Liver (tissue), 3 donors: ENCODE measurements at regions not wholly inside any gene's neighbourhood (a gene's known extent, or its start where the extent isn't known, plus 50 kb on each side); places are given as distances from the start of the nearest gene placed in this dataset.

Source experiments
- CTCF ChIP-seq: fragments of 150-350 bp; IDR thresholded peaks from 2 replicates; pipeline ENCODE4 v1.5.1; 2017; ENCODE audit warnings: improper control_type of control experiment, low read depth, low read length; ENCODE audit not compliant: missing input control
- EGR1 ChIP-seq, 2 donors: IDR thresholded peaks; 2 replicates each; pipeline ENCODE4 v1.6.1; 2016 to 2018; ENCODE audit warnings: antibody characterized with exemption in 2 of 2, low read depth in 2 of 2
- FOXA1 ChIP-seq: IDR thresholded peaks from 2 replicates; pipeline ENCODE4 v1.6.1; 2016; ENCODE audit warnings: antibody characterized with exemption
- GABPA ChIP-seq, 2 donors: IDR thresholded peaks in 1 of 2; conservative IDR thresholded peaks in 1 of 2; 2 replicates each; pipeline ENCODE4 v1.6.1; 2016; ENCODE audit warnings: antibody characterized with exemption in 2 of 2, mild to moderate bottlenecking in 1 of 2, moderate library complexity in 1 of 2
- HNF4A ChIP-seq, 2 donors: conservative IDR thresholded peaks; 2 replicates each; pipeline ENCODE4 v1.6.1; 2016; ENCODE audit warnings: antibody characterized with exemption in 2 of 2, mild to moderate bottlenecking in 2 of 2
- HNF4G ChIP-seq: IDR thresholded peaks from 2 replicates; pipeline ENCODE4 v1.6.1; 2016; ENCODE audit warnings: antibody characterized with exemption
- JUND ChIP-seq, 2 donors: IDR thresholded peaks; 2 replicates each; pipeline ENCODE4 v1.6.1; 2016; ENCODE audit warnings: antibody characterized with exemption in 2 of 2
- RAD21 ChIP-seq, 2 donors: IDR thresholded peaks; 2 replicates each; pipeline ENCODE4 v1.6.1; 2016; ENCODE audit warnings: antibody characterized with exemption in 2 of 2, mild to moderate bottlenecking in 2 of 2
- REST ChIP-seq: IDR thresholded peaks from 2 replicates; pipeline ENCODE4 v1.6.1; 2016; ENCODE audit warnings: antibody characterized with exemption, mild to moderate bottlenecking
- SP1 ChIP-seq: IDR thresholded peaks from 2 replicates; pipeline ENCODE4 v1.6.1; 2018; ENCODE audit warnings: antibody characterized with exemption, mild to moderate bottlenecking
- TAF1 ChIP-seq: conservative IDR thresholded peaks from 2 replicates; pipeline ENCODE4 v1.6.1; 2016; ENCODE audit warnings: antibody characterized with exemption, mild to moderate bottlenecking
- YY1 ChIP-seq: IDR thresholded peaks from 2 replicates; pipeline ENCODE4 v1.6.1; 2016; ENCODE audit warnings: antibody characterized with exemption, mild to moderate bottlenecking
- ZBTB33 ChIP-seq: IDR thresholded peaks from 2 replicates; pipeline ENCODE4 v1.6.1; 2016; ENCODE audit warnings: antibody characterized with exemption
- donor health status: healthy.
- donor health status: healthy.

- TF ChIP-seq CTCF (no peak), YY1 (no peak), REST (no peak), GABPA (IDR thresholded peaks at IDR 0.05 in 1 of 2, conservative IDR thresholded peaks at IDR 0.05 in 1 of 2) (no peak), RAD21 (IDR thresholded peaks at IDR 0.05) (no peak), HNF4A (conservative IDR thresholded peaks at IDR 0.05) (no peak), FOXA1 (no peak), SP1 (no peak), TAF1 (no peak), JUND (IDR thresholded peaks at IDR 0.05) (no peak), EGR1 (IDR thresholded peaks at IDR 0.05; ENCODE audit: low read depth in 2 of 2) (no peak), ZBTB33 (no peak), HNF4G (no peak)
Observed at GRCh38 chr18:76708722-76709353, 113.5 kb upstream of the ZNF236 start.
